HG03108 (cell line): ENCODE measurements at regions not wholly inside any gene's neighbourhood (a gene's known extent, or its start where the extent isn't known, plus 50 kb on each side); places are given as distances from the start of the nearest gene placed in this dataset.
"Not testable (repeated sequence)": the region's sequence is repeated elsewhere in the genome, so short reads cannot be mapped to it uniquely, and the experiment has no call there.

Experiments used
- ATAC-seq: cut with Tn5 transposase; IDR thresholded peaks from one replicate; pipeline ENCODE4 v1.9.1; 2021; ENCODE audit warnings: moderate library complexity; ENCODE audit not compliant: unreplicated experiment

- no peak for ATAC-seq
Observed at GRCh38 chr10:63675171-63675570, 154.0 kb downstream of the REEP3 start.

GRCh38 chr10:63677001-63677400, 155.8 kb downstream of the REEP3 start:
- no peak for ATAC-seq

- not testable (repeated sequence) for ATAC-seq
Observed at GRCh38 chr10:63680545-63680944, 159.3 kb downstream of the REEP3 start.

GRCh38 chr10:63681993-63682697, 160.9 kb downstream of the REEP3 start:
- no peak for ATAC-seq

- not testable (repeated sequence) for ATAC-seq
Observed at GRCh38 chr10:63682698-63683052, 161.5 kb downstream of the REEP3 start.

DNA sequence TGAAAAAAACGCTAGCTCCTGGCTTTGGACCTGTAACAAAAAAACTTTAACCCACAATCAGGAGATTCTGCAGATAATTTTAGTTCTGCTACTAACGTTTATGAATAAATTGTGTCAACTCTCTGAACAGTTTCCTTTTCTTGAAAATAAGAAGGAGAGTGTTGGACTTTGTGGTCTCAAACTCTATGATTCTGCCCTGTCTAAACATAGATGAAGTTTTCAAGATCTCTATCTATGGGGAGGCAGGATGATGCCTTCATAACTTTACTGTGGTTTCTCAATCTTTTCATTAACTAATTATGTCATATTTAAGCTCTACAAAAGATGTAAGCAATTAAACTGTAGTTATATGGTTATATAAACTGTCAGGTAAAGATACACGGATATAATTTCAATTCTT, 162.0 kb downstream of the REEP3 start:
- no peak for ATAC-seq

GRCh38 chr10:63683686-63684085, 162.5 kb downstream of the REEP3 start:
- ATAC-seq: no peak

DNA sequence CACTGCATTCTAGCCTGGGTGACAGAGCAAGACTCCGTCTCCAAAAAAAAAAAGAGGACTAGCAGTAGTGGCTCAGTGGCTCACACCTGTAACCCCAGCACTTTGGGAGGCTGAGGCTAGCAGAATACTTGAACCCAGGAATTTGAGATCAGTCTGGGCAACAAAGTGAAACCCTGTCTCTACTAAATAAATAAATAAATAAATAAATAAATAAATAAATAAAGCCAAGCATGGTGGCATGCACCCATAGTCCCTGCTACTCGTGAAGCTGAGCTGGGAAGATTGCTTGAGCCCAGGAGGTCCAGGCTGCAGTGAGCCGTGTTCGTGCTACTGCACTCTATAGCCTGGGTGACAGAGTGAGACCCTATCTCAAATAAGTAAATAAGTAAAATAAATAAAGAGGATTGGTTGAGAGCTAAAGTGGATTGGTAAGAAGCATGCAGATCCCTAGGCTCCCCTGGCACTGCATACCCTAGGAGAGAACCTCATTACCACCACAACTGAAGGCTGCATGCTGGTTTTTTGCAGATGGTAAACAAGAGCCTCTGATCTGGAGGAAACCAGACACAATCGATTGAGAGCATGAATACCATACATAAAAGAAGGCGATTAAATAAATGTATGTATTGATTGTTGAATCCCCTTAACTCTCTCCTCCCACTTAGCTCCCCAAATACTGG, 163.2 kb downstream of the REEP3 start:
- ATAC-seq: no peak

- no peak for ATAC-seq
Observed at GRCh38 chr10:63689768-63690167, 168.6 kb downstream of the REEP3 start.

- no peak for ATAC-seq
Observed at GRCh38 chr10:63692220-63692896, 171.2 kb downstream of the REEP3 start.

- ATAC-seq: not testable (repeated sequence)
Observed at GRCh38 chr10:63693021-63693420, 171.8 kb downstream of the REEP3 start.

- ATAC-seq: no peak
Observed at GRCh38 chr10:63696205-63696604, 175.0 kb downstream of the REEP3 start.

- ATAC-seq: peak; percentile 65
Observed at GRCh38 chr10:63697956-63698786, 177.0 kb downstream of the REEP3 start.

DNA sequence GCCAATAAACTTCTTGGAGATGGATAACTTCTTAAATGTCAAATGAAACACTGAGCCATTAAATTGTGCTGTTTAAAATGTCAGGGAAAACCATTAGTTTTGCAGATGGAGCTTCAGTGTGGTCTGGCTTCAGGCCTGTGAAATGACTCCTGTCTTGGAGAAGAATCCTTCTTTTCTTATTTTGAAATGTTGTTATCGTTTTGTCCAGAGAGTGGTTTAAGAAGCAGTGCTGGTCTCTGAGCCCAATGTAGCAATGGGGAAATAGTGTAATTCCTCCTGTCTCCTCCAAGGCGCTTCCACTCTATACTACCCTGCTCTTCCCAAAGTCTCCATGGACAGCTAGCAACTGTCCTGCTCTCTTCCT, 177.6 kb downstream of the REEP3 start:
- ATAC-seq: no peak

DNA sequence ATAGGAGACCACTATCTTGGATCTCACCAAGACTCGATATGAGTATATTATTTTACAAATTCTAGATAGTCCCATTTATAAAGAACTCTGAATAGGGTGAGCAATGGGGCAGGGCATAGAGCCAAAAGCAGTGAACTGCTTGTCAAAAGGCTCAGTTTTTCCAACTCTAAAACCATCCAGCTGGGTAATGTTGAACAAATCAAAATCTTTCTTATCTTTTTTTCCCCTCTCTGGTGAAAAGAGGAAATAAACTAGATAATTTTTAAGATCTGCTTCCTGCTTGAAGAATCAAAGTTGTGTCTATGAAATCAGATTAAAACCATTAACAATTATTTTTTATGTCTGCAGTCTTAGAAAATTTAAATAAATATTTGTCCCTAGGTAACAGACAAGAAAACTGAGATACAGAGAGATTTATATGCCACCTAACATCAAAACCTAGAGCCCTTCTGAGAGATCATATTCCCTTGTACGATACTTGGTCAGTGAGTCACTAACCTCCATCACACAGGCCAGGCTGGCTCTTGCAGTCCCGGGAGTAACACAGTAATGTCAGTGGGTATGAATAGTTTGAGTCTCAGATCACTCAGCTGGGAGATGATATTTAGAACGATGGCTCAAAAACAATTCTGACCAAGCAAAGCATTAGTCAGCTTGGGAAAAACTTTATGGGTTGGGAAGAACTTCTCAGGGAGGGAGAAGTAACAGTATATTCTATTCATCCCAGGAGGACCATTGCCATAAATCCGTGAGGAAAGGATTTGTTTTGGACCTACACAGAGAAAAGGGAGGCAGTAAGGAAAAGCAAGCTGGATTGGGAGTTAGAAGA, 178.8 kb downstream of the REEP3 start:
- no peak for ATAC-seq

- ATAC-seq: no peak
Observed at GRCh38 chr10:63700631-63701156, 179.5 kb downstream of the REEP3 start.

GRCh38 chr10:63702092-63702491, 180.9 kb downstream of the REEP3 start:
- no peak for ATAC-seq

GRCh38 chr10:63703113-63703670, 182.0 kb downstream of the REEP3 start:
- no peak for ATAC-seq

- no peak for ATAC-seq
Observed at GRCh38 chr10:63703740-63704345, 182.6 kb downstream of the REEP3 start.
